Ishikawa (cell line): ENCODE measurements at regions not wholly inside any gene's neighbourhood (a gene's known extent, or its start where the extent isn't known, plus 50 kb on each side); places are given as distances from the start of the nearest gene placed in this dataset.

Experiments used
- CEBPB ChIP-seq: IDR thresholded peaks from 2 replicates; pipeline ENCODE4 v1.6.1; 2012
- CREB1 ChIP-seq: IDR thresholded peaks from 2 replicates; pipeline ENCODE4 v1.6.1; 2012; ENCODE audit warnings: low read depth
- EGR1 ChIP-seq: IDR thresholded peaks from 2 replicates; pipeline ENCODE4 v1.6.1; 2012
- EP300 ChIP-seq: IDR thresholded peaks from 2 replicates; pipeline ENCODE4 v1.6.1; 2012; ENCODE audit warnings: borderline replicate concordance
- FOXM1 ChIP-seq: IDR thresholded peaks from 2 replicates; pipeline ENCODE4 v1.6.1; 2012; ENCODE audit warnings: low read depth, borderline replicate concordance
- MAX ChIP-seq: IDR thresholded peaks from 2 replicates; pipeline ENCODE4 v1.6.1; 2012
- NFIC ChIP-seq: IDR thresholded peaks from 2 replicates; pipeline ENCODE4 v1.6.1; 2012
- RAD21 ChIP-seq: IDR thresholded peaks from 2 replicates; pipeline ENCODE4 v1.6.1; 2012; ENCODE audit warnings: low read depth
- REST ChIP-seq: IDR thresholded peaks from 2 replicates; pipeline ENCODE4 v1.6.1; 2012; ENCODE audit warnings: low read depth, mild to moderate bottlenecking
- TAF1 ChIP-seq: IDR thresholded peaks from 2 replicates; pipeline ENCODE4 v1.6.1; 2012; ENCODE audit warnings: low read depth, mild to moderate bottlenecking
- TCF12 ChIP-seq: IDR thresholded peaks from 2 replicates; pipeline ENCODE4 v1.6.1; 2012; ENCODE audit warnings: low read depth
- TEAD4 ChIP-seq: IDR thresholded peaks from 2 replicates; pipeline ENCODE4 v1.6.1; 2012
- USF1 ChIP-seq: IDR thresholded peaks from 2 replicates; pipeline ENCODE4 v1.6.1; 2012
- YY1 ChIP-seq: IDR thresholded peaks from 2 replicates; pipeline ENCODE4 v1.6.1; 2012; ENCODE audit warnings: low read depth
- ZBTB7A ChIP-seq: IDR thresholded peaks from 2 replicates; pipeline ENCODE4 v1.6.1; 2012; ENCODE audit warnings: low read depth

GRCh38 chr3:94413336-94414108 is 350.7 kb downstream of the NSUN3 start:
- 0 out of 2 replicates have a peak, but pooled peaks have one; percentile 13 for TF ChIP-seq NFIC
- no peak for TF ChIP-seq REST

GRCh38 chr3:94414418-94414817 is 351.6 kb downstream of the NSUN3 start:
- no peak for TF ChIP-seq EP300

- no peak for TF ChIP-seq REST
- TF ChIP-seq YY1: no peak
- TF ChIP-seq EGR1: no peak
- TF ChIP-seq TCF12: no peak
- no peak for TF ChIP-seq CEBPB
- TF ChIP-seq ZBTB7A: no peak
These were observed 353.9 kb downstream of the NSUN3 start for GRCh38 chr3:94416768-94417167.

GRCh38 chr3:94417963-94418455 is 355.1 kb downstream of the NSUN3 start:
- TF ChIP-seq EGR1: no peak
- TF ChIP-seq MAX: no peak
- no peak for TF ChIP-seq CREB1
- no peak for TF ChIP-seq FOXM1
- no peak for TF ChIP-seq REST
- TF ChIP-seq NFIC: no peak
- no peak for TF ChIP-seq TAF1

GRCh38 chr3:94420931-94421330 is 358.1 kb downstream of the NSUN3 start:
- no peak for TF ChIP-seq TEAD4
- no peak for TF ChIP-seq EP300
- TF ChIP-seq CEBPB: no peak
- TF ChIP-seq EGR1: no peak
- no peak for TF ChIP-seq TCF12
- TF ChIP-seq ZBTB7A: no peak
- TF ChIP-seq REST: no peak
- TF ChIP-seq MAX: no peak
- no peak for TF ChIP-seq FOXM1
- no peak for TF ChIP-seq USF1
- no peak for TF ChIP-seq CREB1
- TF ChIP-seq YY1: no peak
- no peak for TF ChIP-seq RAD21
- no peak for TF ChIP-seq NFIC
